ENCODE measurements at regions not wholly inside any gene's neighbourhood (a gene's known extent, or its start where the extent isn't known, plus 50 kb on each side); places are given as distances from the start of the nearest gene placed in this dataset.

DNA sequence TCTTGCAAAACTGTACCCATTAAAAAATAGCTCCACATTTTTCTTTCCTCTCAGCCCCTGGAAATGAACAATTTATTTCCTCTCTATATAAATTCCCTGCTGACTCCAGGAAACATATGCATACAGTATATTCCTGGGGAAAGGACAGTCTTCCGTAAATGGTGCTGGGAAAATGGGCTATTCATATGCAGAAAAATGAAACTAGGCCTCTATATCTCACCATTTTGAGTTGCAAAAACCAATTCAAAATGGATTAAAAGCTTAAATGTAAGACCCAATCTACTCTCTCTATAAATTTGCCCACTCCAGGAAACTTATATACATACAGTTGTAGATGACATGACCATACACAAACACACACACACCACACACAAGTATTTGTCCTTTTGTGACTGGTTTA is 85.9 kb upstream of the GPR149 start:
- H3K9me3 Mint-ChIP-seq (ENCODE audit: insufficient read depth) = no peaks in the 10 kb centered on the region
- WGBS (ENCODE audit: insufficient coverage) = no CpG with 5 or more reads among the region's 1 CpG
- H3K4me3 ChIP-seq (ENCODE audit: control extremely low read depth in 1 of 5, extremely low read depth in 1 of 5, insufficient read depth in 1 of 5, low read depth in 2 of 5, low read length in 4 of 5) = no peak overlapping the region
- no peaks in the 10 kb centered on the region for H3K27me3 Mint-ChIP-seq
- H3K4me3 Mint-ChIP-seq = no peak overlapping the region
- H3K4me1 Mint-ChIP-seq = no peaks in the 10 kb centered on the region
- no peak overlapping the region for H3K9ac ChIP-seq (ENCODE audit: low read length)
- no peaks in the 10 kb centered on the region for H3K9me3 ChIP-seq (ENCODE audit: control extremely low read depth in 1 of 3, control insufficient read depth in 2 of 3, insufficient read depth in 1 of 3, low read length in 2 of 3)
- TF ChIP-seq CTCF (IDR thresholded peaks at IDR 0.05) (no peak), EZH2 (IDR thresholded peaks at IDR 0.05; ENCODE audit: borderline replicate concordance, insufficient read depth, low read depth, low read length, poor library complexity, severe bottlenecking) (no peak)
- ATAC-seq (ENCODE audit: low read depth) (no peak), DNase-seq (no peak)
- H3K4me1 ChIP-seq (ENCODE audit: control insufficient read depth in 2 of 2, insufficient read depth in 2 of 2, low read length in 2 of 2) = no peaks in the 10 kb centered on the region
- intact Hi-C loops (cut with micrococcal nuclease) = no loop called here
- no peaks in the 10 kb centered on the region for H3K79me2 ChIP-seq (ENCODE audit: control insufficient read depth, insufficient read depth, low read length)
- CTCF ChIA-PET = no interaction called here
- H3K27ac Mint-ChIP-seq = no peak overlapping the region
- no peaks in the 10 kb centered on the region for H3K27me3 ChIP-seq (replicated peaks in 1 of 4; ENCODE audit: control extremely low read depth in 1 of 4, control insufficient read depth in 3 of 4, insufficient read depth in 4 of 4, low read length in 3 of 4)
- no peak overlapping the region for H3K27ac ChIP-seq (ENCODE audit: low read length in 2 of 2)
- H2AFZ ChIP-seq (ENCODE audit: insufficient read depth, low read depth, low read length, poor library complexity, severe bottlenecking) = no peak overlapping the region
- H3K4me2 ChIP-seq (replicated peaks; ENCODE audit: low read depth, low read length, poor library complexity, severe bottlenecking) = no peak overlapping the region
- no peaks in the 10 kb centered on the region for H3K36me3 ChIP-seq (replicated peaks in 1 of 2; ENCODE audit: control extremely low read depth in 1 of 2, control insufficient read depth in 1 of 2, extremely low read depth in 1 of 2, insufficient read depth in 2 of 2, low read length in 1 of 2)
- H4K20me1 ChIP-seq (ENCODE audit: control insufficient read depth, insufficient read depth, low read length, poor library complexity, severe bottlenecking) = no peaks in the 10 kb centered on the region
- POLR2A ChIA-PET = no interaction called here

DNA sequence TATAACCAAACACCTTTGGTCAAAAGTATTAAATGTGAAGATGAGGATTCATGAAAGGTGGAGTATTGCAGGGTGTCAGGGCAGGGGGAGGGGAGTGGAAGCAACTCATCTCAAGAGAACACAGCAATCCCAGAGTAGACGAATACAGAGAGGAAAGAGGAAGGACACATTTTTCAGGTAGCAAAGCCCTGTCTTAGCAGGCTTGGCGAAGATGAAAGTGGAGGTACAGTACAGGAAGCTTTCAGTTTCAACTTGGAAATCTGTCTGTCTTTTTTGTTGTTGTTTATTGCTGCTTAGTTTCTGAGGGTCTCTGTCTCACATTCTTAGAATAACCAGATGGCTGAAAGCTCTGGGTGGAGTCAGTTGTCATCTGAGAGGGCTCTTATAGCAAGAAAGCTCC is 80.8 kb upstream of the GPR149 start:
- ChIA-PET CTCF (no interaction called here), POLR2A (no interaction called here)
- H3K27ac Mint-ChIP-seq = no peak overlapping the region
- Histone ChIP-seq H3K9ac (ENCODE audit: low read length) (no peak overlapping the region), H4K20me1 (ENCODE audit: control insufficient read depth, insufficient read depth, low read length, poor library complexity, severe bottlenecking) (no peaks in the 10 kb centered on the region), H3K4me2 (replicated peaks; ENCODE audit: low read depth, low read length, poor library complexity, severe bottlenecking) (no peak overlapping the region), H3K27me3 (replicated peaks in 1 of 4; ENCODE audit: control extremely low read depth in 1 of 4, control insufficient read depth in 3 of 4, insufficient read depth in 4 of 4, low read length in 3 of 4) (no peaks in the 10 kb centered on the region), H3K36me3 (replicated peaks in 1 of 2; ENCODE audit: control extremely low read depth in 1 of 2, control insufficient read depth in 1 of 2, extremely low read depth in 1 of 2, insufficient read depth in 2 of 2, low read length in 1 of 2) (no peaks in the 10 kb centered on the region), H3K9me3 (ENCODE audit: control extremely low read depth in 1 of 3, control insufficient read depth in 2 of 3, insufficient read depth in 1 of 3, low read length in 2 of 3) (no peaks in the 10 kb centered on the region), H3K27ac (ENCODE audit: low read length in 2 of 2) (no peak overlapping the region), H3K79me2 (ENCODE audit: control insufficient read depth, insufficient read depth, low read length) (no peaks in the 10 kb centered on the region), H2AFZ (ENCODE audit: insufficient read depth, low read depth, low read length, poor library complexity, severe bottlenecking) (no peak overlapping the region), H3K4me1 (ENCODE audit: control insufficient read depth in 2 of 2, insufficient read depth in 2 of 2, low read length in 2 of 2) (no peaks in the 10 kb centered on the region), H3K4me3 (ENCODE audit: control extremely low read depth in 1 of 5, extremely low read depth in 1 of 5, insufficient read depth in 1 of 5, low read depth in 2 of 5, low read length in 4 of 5) (no peak overlapping the region)
- peaks cover 4% of the 10 kb centered on the region for H3K9me3 Mint-ChIP-seq (ENCODE audit: insufficient read depth)
- DNase-seq (no peak), ATAC-seq (ENCODE audit: low read depth) (no peak)
- WGBS (ENCODE audit: insufficient coverage) = 71% methylated on average over 1 of the region's 2 CpGs
- TF ChIP-seq EZH2 (IDR thresholded peaks at IDR 0.05; ENCODE audit: borderline replicate concordance, insufficient read depth, low read depth, low read length, poor library complexity, severe bottlenecking) = no peak
- no peak for TF ChIP-seq CTCF (IDR thresholded peaks at IDR 0.05)
- no peak overlapping the region for H3K4me3 Mint-ChIP-seq
- no peaks in the 10 kb centered on the region for H3K4me1 Mint-ChIP-seq
- H3K27me3 Mint-ChIP-seq = no peaks in the 10 kb centered on the region
- intact Hi-C loops (cut with micrococcal nuclease) = no loop called here

Measured in B cell (primary cell).